ENCODE measurements at regions not wholly inside any gene's neighbourhood (a gene's known extent, or its start where the extent isn't known, plus 50 kb on each side); places are given as distances from the start of the nearest gene placed in this dataset.

DNA sequence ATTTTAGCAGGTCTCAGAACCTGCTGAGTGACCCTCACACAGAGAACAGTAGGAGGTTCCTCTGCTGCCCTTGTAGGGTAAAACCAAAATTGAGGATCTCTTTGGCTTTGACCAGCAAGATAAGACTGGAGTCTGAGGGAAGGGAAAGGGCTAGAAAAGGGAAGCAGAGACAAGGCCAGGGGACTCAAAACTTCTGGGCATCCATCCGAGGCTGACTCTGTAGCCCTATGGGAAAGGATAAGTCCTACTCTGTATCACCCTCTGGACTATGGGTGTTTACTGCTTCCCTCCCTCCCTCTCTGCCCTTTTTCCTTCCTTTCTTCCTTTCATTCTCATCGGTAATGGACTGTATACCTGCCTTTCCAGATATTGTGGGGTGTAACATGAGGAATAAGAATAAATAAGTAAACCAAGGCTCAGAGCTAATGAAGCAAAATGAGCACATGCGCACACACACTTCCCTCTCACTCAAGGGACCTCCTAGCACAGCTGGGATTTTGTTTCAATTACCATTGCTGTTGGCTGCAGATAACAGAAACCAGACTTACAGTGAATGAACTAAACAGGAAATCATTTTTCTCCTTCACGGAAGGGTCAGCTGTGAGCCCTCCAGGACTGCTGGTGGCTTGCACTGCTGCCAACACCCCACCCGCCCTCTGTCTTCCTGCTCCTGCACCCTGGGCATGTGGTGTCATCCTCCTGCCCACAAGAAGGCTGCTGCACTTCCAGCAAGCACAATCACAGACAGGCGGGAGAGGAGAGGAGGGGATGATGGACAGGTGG lies 404.4 kb upstream of the CCDC196 start:
- no peak overlapping the region for H3K4me3 ChIP-seq (ENCODE audit: low read depth, low read length)
- no peak overlapping the region for H3K27ac ChIP-seq
- TF ChIP-seq CTCF (IDR thresholded peaks at IDR 0.05; ENCODE audit: low read depth, low read length, missing control alignments) = no peak
- in situ Hi-C loops (cut with HindIII; ENCODE audit: low pct_ligation_motif_present, low sequenced_read_pairs) = no loop called here
- H3K27me3 ChIP-seq (replicated peaks) = no peaks in the 10 kb centered on the region
- no peaks in the 10 kb centered on the region for H3K36me3 ChIP-seq (replicated peaks)
- no peak for DNase-seq

DNA sequence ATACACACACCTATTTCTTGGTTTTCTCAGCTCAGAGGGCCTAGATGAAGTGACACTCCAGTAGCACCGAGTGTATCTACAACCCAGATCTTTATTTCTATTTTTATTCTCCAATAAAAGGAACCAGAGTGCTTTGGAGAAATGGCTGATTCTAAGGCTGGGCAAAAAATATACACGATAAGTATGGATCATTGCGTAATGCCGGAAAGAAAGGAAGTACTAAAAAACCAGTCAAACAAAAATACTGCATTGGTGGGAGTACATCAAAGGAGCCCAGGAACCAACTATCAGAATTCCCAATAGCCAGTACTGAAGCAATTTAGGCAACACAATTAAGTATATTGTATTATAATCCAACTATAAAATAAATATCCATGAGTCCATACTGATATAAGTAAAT lies 400.9 kb upstream of the CCDC196 start:
- no peaks in the 10 kb centered on the region for H3K27me3 ChIP-seq (replicated peaks)
- in situ Hi-C loops (cut with HindIII; ENCODE audit: low pct_ligation_motif_present, low sequenced_read_pairs) = no loop called here
- no peak overlapping the region for H3K27ac ChIP-seq
- no peak overlapping the region for H3K4me3 ChIP-seq (ENCODE audit: low read depth, low read length)
- no peaks in the 10 kb centered on the region for H3K36me3 ChIP-seq (replicated peaks)
- TF ChIP-seq CTCF (IDR thresholded peaks at IDR 0.05; ENCODE audit: low read depth, low read length, missing control alignments) = no peak
- no peak for DNase-seq

DNA sequence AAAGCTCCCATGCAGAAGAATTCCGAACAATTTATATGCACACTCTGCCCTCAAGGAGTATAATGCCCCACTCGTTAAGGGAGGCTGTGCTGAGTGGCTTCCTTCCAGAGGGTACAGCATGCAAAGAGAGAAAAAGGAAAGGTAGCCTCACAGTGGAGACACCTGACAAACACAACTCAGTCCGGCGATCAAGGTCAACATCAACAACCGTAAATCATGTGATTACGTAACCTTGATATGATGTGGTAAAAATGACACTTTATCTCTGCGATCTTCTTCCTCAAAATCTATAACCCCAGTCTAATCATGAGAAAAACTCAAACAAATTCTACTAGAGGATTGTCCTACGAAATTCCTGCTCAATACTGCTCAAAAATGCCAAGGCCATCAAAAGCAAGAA lies 400.5 kb upstream of the CCDC196 start:
- in situ Hi-C loops (cut with HindIII; ENCODE audit: low pct_ligation_motif_present, low sequenced_read_pairs) = no loop called here
- no peaks in the 10 kb centered on the region for H3K36me3 ChIP-seq (replicated peaks)

DNA sequence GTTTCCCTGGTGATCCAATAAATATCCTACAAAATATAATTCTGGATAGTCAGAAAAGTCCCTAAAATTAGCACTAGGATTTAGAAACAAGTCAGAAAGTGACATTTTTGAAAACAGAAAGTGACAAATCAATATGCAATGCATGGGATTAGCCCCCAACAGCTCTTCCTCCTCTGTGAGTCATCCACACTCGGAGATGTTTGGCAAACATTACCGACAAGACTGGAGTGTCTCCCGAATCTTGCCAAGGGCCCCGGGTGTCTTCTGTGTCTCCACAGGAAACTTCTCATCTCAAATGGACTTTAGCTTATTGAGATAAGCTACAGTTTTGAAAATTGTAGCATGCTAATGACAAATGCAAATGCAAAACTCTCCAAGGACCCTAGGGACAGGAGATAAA lies 398.9 kb upstream of the CCDC196 start:
- in situ Hi-C loops (cut with HindIII; ENCODE audit: low pct_ligation_motif_present, low sequenced_read_pairs) = no loop called here
- TF ChIP-seq CTCF (IDR thresholded peaks at IDR 0.05; ENCODE audit: low read depth, low read length, missing control alignments) = no peak
- Histone ChIP-seq H3K36me3 (replicated peaks) (no peaks in the 10 kb centered on the region), H3K27ac (no peak overlapping the region), H3K4me3 (ENCODE audit: low read depth, low read length) (no peak overlapping the region), H3K27me3 (replicated peaks) (no peaks in the 10 kb centered on the region)
- no peak for DNase-seq

More for the DNA sequence above, 400.5 kb upstream of the CCDC196 start:
- no peak for DNase-seq
- TF ChIP-seq CTCF (IDR thresholded peaks at IDR 0.05; ENCODE audit: low read depth, low read length, missing control alignments) = no peak
- no peak overlapping the region for H3K4me3 ChIP-seq (ENCODE audit: low read depth, low read length)
- no peak overlapping the region for H3K27ac ChIP-seq
- H3K27me3 ChIP-seq (replicated peaks) = no peaks in the 10 kb centered on the region

DNA sequence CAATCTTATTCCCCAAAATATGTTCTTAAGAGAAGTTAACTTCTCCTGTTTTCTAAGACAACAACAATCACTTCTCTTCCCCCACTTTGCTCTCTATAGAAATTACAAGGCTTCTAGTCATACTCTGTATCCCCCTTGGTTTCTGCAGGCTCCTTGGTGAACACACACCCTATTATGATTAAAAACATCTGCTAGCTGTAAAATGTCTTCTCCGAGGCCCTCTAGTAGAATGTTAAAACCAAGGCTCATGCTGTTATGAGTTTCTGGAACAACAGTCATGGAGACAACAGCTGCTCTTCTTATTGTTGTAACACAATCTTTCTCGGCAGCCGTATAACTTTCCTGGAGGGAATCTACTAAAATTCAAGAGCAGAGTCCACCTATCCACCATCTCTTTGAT lies 397.5 kb upstream of the CCDC196 start:
- in situ Hi-C loops (cut with HindIII; ENCODE audit: low pct_ligation_motif_present, low sequenced_read_pairs) = no loop called here
- no peak for DNase-seq
- Histone ChIP-seq H3K4me3 (ENCODE audit: low read depth, low read length) (no peak overlapping the region), H3K27ac (no peak overlapping the region), H3K27me3 (replicated peaks) (no peaks in the 10 kb centered on the region), H3K36me3 (replicated peaks) (no peaks in the 10 kb centered on the region)
- no peak for TF ChIP-seq CTCF (IDR thresholded peaks at IDR 0.05; ENCODE audit: low read depth, low read length, missing control alignments)

DNA sequence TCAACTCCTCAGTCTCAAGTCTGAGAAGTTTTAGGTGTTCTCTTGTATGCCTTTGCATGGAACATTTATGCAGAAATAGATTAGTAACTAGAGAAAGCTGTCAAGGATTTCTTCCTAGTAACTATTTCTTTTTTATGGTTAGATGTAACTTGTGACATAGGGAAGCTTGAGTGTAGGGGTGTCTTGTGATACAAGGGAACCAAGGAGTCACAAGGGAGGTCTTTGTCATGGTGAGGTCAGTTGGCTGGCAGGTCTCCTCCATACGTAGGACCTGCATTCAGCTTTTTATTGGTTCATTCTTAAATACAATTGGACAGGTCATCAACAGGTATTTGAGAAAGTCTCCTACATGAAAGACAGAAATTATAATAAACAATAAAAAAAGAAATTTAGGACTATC lies 394.0 kb upstream of the CCDC196 start:
- H3K27ac ChIP-seq = no peak overlapping the region
- in situ Hi-C loops (cut with HindIII; ENCODE audit: low pct_ligation_motif_present, low sequenced_read_pairs) = no loop called here
- no peak for TF ChIP-seq CTCF (IDR thresholded peaks at IDR 0.05; ENCODE audit: low read depth, low read length, missing control alignments)
- no peaks in the 10 kb centered on the region for H3K27me3 ChIP-seq (replicated peaks)
- H3K36me3 ChIP-seq (replicated peaks) = no peaks in the 10 kb centered on the region
- H3K4me3 ChIP-seq (ENCODE audit: low read depth, low read length) = no peak overlapping the region
- no peak for DNase-seq

Measured in brain microvascular endothelial cell (primary cell).